ENCODE measurements at regions not wholly inside any gene's neighbourhood (a gene's known extent, or its start where the extent isn't known, plus 50 kb on each side); places are given as distances from the start of the nearest gene placed in this dataset.

DNA sequence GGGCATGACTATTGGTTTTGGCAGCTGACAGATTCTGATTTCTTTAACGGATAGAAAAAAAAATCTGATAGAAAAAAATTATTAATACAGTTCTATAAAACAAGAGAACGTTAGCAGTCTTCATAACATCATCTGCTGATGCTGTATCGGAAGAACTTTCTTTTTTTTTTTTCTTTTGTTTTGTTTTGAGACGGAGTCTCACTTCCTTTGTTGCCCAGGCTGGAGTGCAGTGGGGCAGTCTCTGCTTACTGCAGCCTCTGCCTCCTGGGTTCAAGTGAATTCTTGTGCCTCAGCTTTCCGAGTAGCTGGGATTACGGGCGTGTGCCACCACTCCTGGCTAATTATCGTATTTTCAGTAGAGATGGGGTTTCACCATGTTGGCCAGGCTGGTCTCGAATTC, 271.2 kb upstream of the DPPA4 start:
- H3K27me3 Mint-ChIP-seq (ENCODE audit: low read depth), result no peaks in the 10 kb centered on the region
- no peak overlapping the region for H3K4me3 Mint-ChIP-seq (ENCODE audit: low read depth)
- H3K4me1 Mint-ChIP-seq (ENCODE audit: low read depth), result no peaks in the 10 kb centered on the region
- intact Hi-C loops (cut with micrococcal nuclease), result no loop called here
- no peak for DNase-seq (ENCODE audit: low spot score)
- H3K9me3 Mint-ChIP-seq, result no peaks in the 10 kb centered on the region
- H3K27ac Mint-ChIP-seq, result no peak overlapping the region
- no peaks in the 10 kb centered on the region for H3K36me3 Mint-ChIP-seq (ENCODE audit: low read depth)

GRCh38 chr3:109618766-109619378, 281.5 kb upstream of the DPPA4 start:
- no peaks in the 10 kb centered on the region for H3K9me3 Mint-ChIP-seq
- H3K27ac Mint-ChIP-seq, result no peak overlapping the region
- intact Hi-C loops (cut with micrococcal nuclease), result no loop called here
- no peak overlapping the region for H3K4me3 Mint-ChIP-seq (ENCODE audit: low read depth)
- H3K36me3 Mint-ChIP-seq (ENCODE audit: low read depth), result no peaks in the 10 kb centered on the region
- H3K4me1 Mint-ChIP-seq (ENCODE audit: low read depth), result no peaks in the 10 kb centered on the region
- no peaks in the 10 kb centered on the region for H3K27me3 Mint-ChIP-seq (ENCODE audit: low read depth)
- no peak for DNase-seq (ENCODE audit: low spot score)

GRCh38 chr3:109631897-109632296, 294.6 kb upstream of the DPPA4 start:
- no peaks in the 10 kb centered on the region for H3K36me3 Mint-ChIP-seq (ENCODE audit: low read depth)

GRCh38 chr3:109640146-109640652, 302.9 kb upstream of the DPPA4 start:
- intact Hi-C loops (cut with micrococcal nuclease), result no loop called here
- Mint-ChIP-seq H3K9me3 (no peaks in the 10 kb centered on the region), H3K36me3 (ENCODE audit: low read depth) (no peaks in the 10 kb centered on the region), H3K4me1 (ENCODE audit: low read depth) (no peaks in the 10 kb centered on the region), H3K4me3 (ENCODE audit: low read depth) (no peak overlapping the region), H3K27me3 (ENCODE audit: low read depth) (no peaks in the 10 kb centered on the region), H3K27ac (no peak overlapping the region)
- DNase-seq (ENCODE audit: low spot score), result no peak

More at GRCh38 chr3:109631897-109632296, 294.6 kb upstream of the DPPA4 start:
- DNase-seq (ENCODE audit: low spot score), result no peak
- H3K27me3 Mint-ChIP-seq (ENCODE audit: low read depth), result no peaks in the 10 kb centered on the region
- H3K4me3 Mint-ChIP-seq (ENCODE audit: low read depth), result no peak overlapping the region
- H3K27ac Mint-ChIP-seq, result no peak overlapping the region
- H3K4me1 Mint-ChIP-seq (ENCODE audit: low read depth), result no peaks in the 10 kb centered on the region
- intact Hi-C loops (cut with micrococcal nuclease), result no loop called here
- H3K9me3 Mint-ChIP-seq, result no peaks in the 10 kb centered on the region

DNA sequence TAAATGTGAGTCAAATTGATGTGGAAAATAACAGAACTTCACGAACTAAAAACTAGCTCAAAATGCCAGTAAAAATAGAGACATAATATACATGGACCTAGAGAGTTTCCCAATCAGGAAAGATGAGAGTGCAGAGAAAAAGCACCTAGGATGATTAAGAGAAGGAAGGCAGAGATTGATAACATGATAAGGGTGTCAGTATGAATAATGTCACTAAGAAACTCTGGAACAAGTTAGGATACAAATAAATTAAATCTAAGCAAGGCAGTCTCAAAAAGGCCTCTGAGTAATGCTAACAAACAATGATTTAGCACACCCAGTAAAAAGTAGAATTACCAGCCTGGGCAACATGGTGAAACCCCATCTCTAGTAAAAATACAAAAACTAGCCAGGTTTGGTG, 304.7 kb upstream of the DPPA4 start:
- H3K9me3 Mint-ChIP-seq, result no peaks in the 10 kb centered on the region
- DNase-seq (ENCODE audit: low spot score), result no peak
- H3K4me3 Mint-ChIP-seq (ENCODE audit: low read depth), result no peak overlapping the region
- H3K27ac Mint-ChIP-seq, result no peak overlapping the region
- intact Hi-C loops (cut with micrococcal nuclease), result no loop called here
- H3K27me3 Mint-ChIP-seq (ENCODE audit: low read depth), result no peaks in the 10 kb centered on the region
- no peaks in the 10 kb centered on the region for H3K36me3 Mint-ChIP-seq (ENCODE audit: low read depth)
- H3K4me1 Mint-ChIP-seq (ENCODE audit: low read depth), result no peaks in the 10 kb centered on the region

DNA sequence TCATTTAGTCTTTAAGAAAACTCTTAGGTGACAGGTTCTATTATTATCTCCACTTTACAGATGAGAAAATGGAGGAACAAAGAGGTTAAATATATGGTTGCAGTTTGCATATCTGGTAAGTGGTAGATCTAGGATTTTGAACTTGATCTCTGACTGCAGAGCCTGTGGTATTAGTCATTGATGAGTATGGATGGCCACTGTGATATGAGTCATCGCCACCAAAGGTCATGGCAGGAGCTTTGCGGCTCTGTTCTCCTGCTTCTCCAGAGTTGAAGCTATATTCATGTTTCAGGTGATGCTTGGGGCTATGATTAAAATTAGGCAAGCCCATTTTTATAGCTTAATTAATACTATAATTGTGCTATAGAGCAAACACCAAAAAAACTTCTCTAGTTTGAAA, 306.2 kb upstream of the DPPA4 start:
- Mint-ChIP-seq H3K4me3 (ENCODE audit: low read depth) (no peak overlapping the region), H3K9me3 (no peaks in the 10 kb centered on the region), H3K36me3 (ENCODE audit: low read depth) (no peaks in the 10 kb centered on the region), H3K27me3 (ENCODE audit: low read depth) (no peaks in the 10 kb centered on the region), H3K27ac (no peak overlapping the region), H3K4me1 (ENCODE audit: low read depth) (no peaks in the 10 kb centered on the region)
- intact Hi-C loops (cut with micrococcal nuclease), result no loop called here
- no peak for DNase-seq (ENCODE audit: low spot score)

DNA sequence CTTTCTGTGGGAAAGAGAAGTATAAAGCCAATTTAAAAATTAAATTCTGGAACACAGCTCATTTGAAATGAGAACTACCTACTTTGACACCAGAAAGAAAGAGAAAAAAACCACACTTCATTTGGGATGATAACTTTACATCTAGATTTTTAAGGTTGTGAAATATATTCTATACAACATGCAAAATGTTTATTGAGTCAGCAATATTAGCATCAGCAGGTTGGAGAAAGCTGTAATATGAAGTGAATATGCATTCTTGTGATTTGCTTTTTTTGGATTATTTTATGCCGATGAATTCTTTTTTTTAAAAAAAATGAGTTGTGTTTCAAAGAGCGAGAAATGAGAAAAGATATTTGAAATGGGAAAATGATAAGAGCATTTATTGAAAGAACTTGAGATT, 307.0 kb upstream of the DPPA4 start:
- DNase-seq (ENCODE audit: low spot score), result no peak
- H3K27me3 Mint-ChIP-seq (ENCODE audit: low read depth), result no peaks in the 10 kb centered on the region
- H3K4me3 Mint-ChIP-seq (ENCODE audit: low read depth), result no peak overlapping the region
- no peaks in the 10 kb centered on the region for H3K4me1 Mint-ChIP-seq (ENCODE audit: low read depth)
- no peak overlapping the region for H3K27ac Mint-ChIP-seq
- intact Hi-C loops (cut with micrococcal nuclease), result no loop called here
- H3K36me3 Mint-ChIP-seq (ENCODE audit: low read depth), result no peaks in the 10 kb centered on the region
- H3K9me3 Mint-ChIP-seq, result no peaks in the 10 kb centered on the region

DNA sequence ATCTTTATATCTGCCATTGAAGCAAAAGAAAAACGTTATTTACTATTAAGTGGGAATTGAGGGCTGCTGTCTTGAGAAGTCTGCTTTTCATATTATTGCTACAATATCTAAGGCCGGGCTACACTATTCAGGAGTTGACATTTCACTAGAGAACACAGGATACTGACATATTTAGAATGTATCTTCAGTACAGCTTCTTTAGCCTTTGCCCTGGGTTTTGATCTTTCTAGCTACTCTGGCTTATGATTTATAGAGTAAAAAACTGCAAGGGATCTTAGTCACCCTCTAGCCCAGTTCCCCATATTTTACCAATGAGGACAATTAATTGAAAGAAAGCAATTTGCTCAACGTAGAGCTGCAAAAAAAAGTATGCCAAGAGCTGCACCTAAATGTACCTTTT, 307.4 kb upstream of the DPPA4 start:
- no peak for DNase-seq (ENCODE audit: low spot score)
- Mint-ChIP-seq H3K27me3 (ENCODE audit: low read depth) (no peaks in the 10 kb centered on the region), H3K4me3 (ENCODE audit: low read depth) (no peak overlapping the region), H3K27ac (no peak overlapping the region), H3K4me1 (ENCODE audit: low read depth) (no peaks in the 10 kb centered on the region), H3K36me3 (ENCODE audit: low read depth) (no peaks in the 10 kb centered on the region), H3K9me3 (no peaks in the 10 kb centered on the region)
- intact Hi-C loops (cut with micrococcal nuclease), result no loop called here

DNA sequence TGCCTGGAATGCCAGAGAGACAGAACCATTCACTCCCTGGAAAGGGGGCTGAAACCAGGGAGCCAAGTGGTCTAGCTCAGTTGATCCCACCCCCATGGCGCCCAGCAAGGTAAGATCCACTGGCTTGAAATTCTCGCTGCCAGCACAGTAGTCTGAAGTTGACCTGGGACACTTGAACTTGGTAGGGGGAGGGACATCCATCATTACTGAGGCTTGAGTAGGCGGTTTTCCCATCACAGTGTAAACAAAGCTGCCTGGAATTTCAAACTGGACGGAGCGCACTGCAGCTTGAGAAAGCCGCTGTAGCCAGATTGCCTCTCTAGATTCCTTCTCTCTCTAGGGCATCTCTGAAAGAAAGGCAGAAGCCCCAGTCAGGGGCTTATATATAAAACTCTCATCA, 310.7 kb upstream of the DPPA4 start:
- Mint-ChIP-seq H3K27me3 (ENCODE audit: low read depth) (no peaks in the 10 kb centered on the region), H3K36me3 (ENCODE audit: low read depth) (no peaks in the 10 kb centered on the region), H3K4me3 (ENCODE audit: low read depth) (no peak overlapping the region), H3K4me1 (ENCODE audit: low read depth) (no peaks in the 10 kb centered on the region), H3K27ac (no peak overlapping the region), H3K9me3 (no peaks in the 10 kb centered on the region)
- DNase-seq (ENCODE audit: low spot score), result no peak
- intact Hi-C loops (cut with micrococcal nuclease), result no loop called here

GRCh38 chr3:109656225-109656624, 318.9 kb upstream of the DPPA4 start:
- Mint-ChIP-seq H3K4me1 (ENCODE audit: low read depth) (no peaks in the 10 kb centered on the region), H3K4me3 (ENCODE audit: low read depth) (no peak overlapping the region), H3K27ac (no peak overlapping the region), H3K36me3 (ENCODE audit: low read depth) (no peaks in the 10 kb centered on the region), H3K9me3 (no peaks in the 10 kb centered on the region), H3K27me3 (ENCODE audit: low read depth) (no peaks in the 10 kb centered on the region)
- intact Hi-C loops (cut with micrococcal nuclease), result no loop called here
- no peak for DNase-seq (ENCODE audit: low spot score)

DNA sequence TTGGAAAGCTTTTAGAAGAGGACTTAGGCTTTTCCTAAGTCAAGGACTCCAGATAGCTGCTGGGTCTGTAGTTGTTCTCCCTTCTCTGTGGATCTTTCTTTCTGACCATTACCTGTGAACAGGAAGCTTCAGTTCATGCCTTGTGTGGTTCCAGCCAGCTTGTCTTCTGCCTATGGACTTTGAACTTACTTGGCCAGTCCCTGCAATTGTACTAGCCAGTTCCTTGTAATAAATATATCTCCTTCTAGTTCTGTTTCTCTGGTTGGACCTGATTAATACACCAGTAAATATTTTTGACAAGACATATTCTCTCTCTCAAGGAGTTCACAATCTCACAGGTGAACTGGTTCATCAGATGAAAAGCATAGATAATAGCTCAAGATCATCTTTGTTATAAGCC, 341.3 kb upstream of the DPPA4 start:
- no peaks in the 10 kb centered on the region for H3K4me1 Mint-ChIP-seq (ENCODE audit: low read depth)
- H3K36me3 Mint-ChIP-seq (ENCODE audit: low read depth), result no peaks in the 10 kb centered on the region
- H3K9me3 Mint-ChIP-seq, result no peaks in the 10 kb centered on the region
- no peaks in the 10 kb centered on the region for H3K27me3 Mint-ChIP-seq (ENCODE audit: low read depth)
- DNase-seq (ENCODE audit: low spot score), result no peak
- no peak overlapping the region for H3K4me3 Mint-ChIP-seq (ENCODE audit: low read depth)
- intact Hi-C loops (cut with micrococcal nuclease), result no loop called here
- H3K27ac Mint-ChIP-seq, result no peak overlapping the region

- no peaks in the 10 kb centered on the region for H3K9me3 Mint-ChIP-seq
- H3K36me3 Mint-ChIP-seq (ENCODE audit: low read depth), result no peaks in the 10 kb centered on the region
- DNase-seq (ENCODE audit: low spot score), result no peak
- no peaks in the 10 kb centered on the region for H3K4me1 Mint-ChIP-seq (ENCODE audit: low read depth)
- intact Hi-C loops (cut with micrococcal nuclease), result no loop called here
- no peak overlapping the region for H3K27ac Mint-ChIP-seq
- no peak overlapping the region for H3K4me3 Mint-ChIP-seq (ENCODE audit: low read depth)
- H3K27me3 Mint-ChIP-seq (ENCODE audit: low read depth), result no peaks in the 10 kb centered on the region
Measured at GRCh38 chr3:109679664-109680063, 342.3 kb upstream of the DPPA4 start.

- Mint-ChIP-seq H3K9me3 (no peaks in the 10 kb centered on the region), H3K36me3 (ENCODE audit: low read depth) (no peaks in the 10 kb centered on the region), H3K27me3 (ENCODE audit: low read depth) (no peaks in the 10 kb centered on the region), H3K4me1 (ENCODE audit: low read depth) (no peaks in the 10 kb centered on the region), H3K27ac (no peak overlapping the region), H3K4me3 (ENCODE audit: low read depth) (no peak overlapping the region)
- DNase-seq (ENCODE audit: low spot score), result no peak
- intact Hi-C loops (cut with micrococcal nuclease), result no loop called here
Measured at GRCh38 chr3:109683746-109684145, 346.4 kb upstream of the DPPA4 start.
